Endodermal cell (in vitro differentiated cells): ENCODE measurements at regions not wholly inside any gene's neighbourhood (a gene's known extent, or its start where the extent isn't known, plus 50 kb on each side); places are given as distances from the start of the nearest gene placed in this dataset.

ENCODE experiments used
- DNase-seq: peaks from one replicate; pipeline ENCODE4 v3.0.0-alpha.2; 2017
- H3K27ac ChIP-seq: 2 replicates; pipeline ENCODE4 v1.5.1; 2013; ENCODE audit warnings: mild to moderate bottlenecking, low read depth, low read length, moderate library complexity
- H3K27me3 ChIP-seq: 2 replicates; pipeline ENCODE4 v1.6.1; 2013; ENCODE audit warnings: mild to moderate bottlenecking, low read length, moderate library complexity; ENCODE audit not compliant: insufficient read depth, control insufficient read depth, poor library complexity, severe bottlenecking
- H3K36me3 ChIP-seq: 2 replicates; pipeline ENCODE4 v1.7.0; 2013; ENCODE audit warnings: mild to moderate bottlenecking, low read length, moderate library complexity; ENCODE audit not compliant: control insufficient read depth, insufficient read depth
- H3K4me1 ChIP-seq: one replicate; pipeline ENCODE4 v1.7.0; 2013; ENCODE audit warnings: low read length; ENCODE audit not compliant: control insufficient read depth, insufficient read depth
- H3K4me3 ChIP-seq: 2 replicates; pipeline ENCODE4 v1.5.1; 2013; ENCODE audit warnings: mild to moderate bottlenecking, low read length, moderate library complexity
- H3K9ac ChIP-seq: 2 replicates; pipeline ENCODE4 v1.6.1; 2013; ENCODE audit warnings: mild to moderate bottlenecking, low read length, moderate library complexity; ENCODE audit not compliant: poor library complexity, severe bottlenecking; ENCODE audit errors: extremely low read depth
- H3K9me3 ChIP-seq: 2 replicates; pipeline ENCODE4 v1.6.1; 2013; ENCODE audit warnings: mild to moderate bottlenecking, low read length, moderate library complexity; ENCODE audit not compliant: control insufficient read depth
- H3K27ac Mint-ChIP-seq: 2 replicates; pipeline ENCODE4 v1.8.0; 2020; ENCODE audit warnings: mixed read lengths
- H3K27me3 Mint-ChIP-seq: 2 replicates; pipeline ENCODE4 v1.8.0; 2021; ENCODE audit warnings: mild to moderate bottlenecking, mixed read lengths; ENCODE audit not compliant: insufficient read depth
- H3K36me3 Mint-ChIP-seq: 2 replicates; pipeline ENCODE4 v1.8.0; 2020; ENCODE audit warnings: low read depth, mixed read lengths
- H3K4me1 Mint-ChIP-seq: 2 replicates; pipeline ENCODE4 v1.8.0; 2020; ENCODE audit warnings: mixed read lengths
- H3K4me3 Mint-ChIP-seq: 2 replicates; pipeline ENCODE4 v1.8.0; 2020; ENCODE audit warnings: mild to moderate bottlenecking, moderate library complexity, mixed read lengths
- H3K9me3 Mint-ChIP-seq: 2 replicates; pipeline ENCODE4 v1.8.0; 2020; ENCODE audit warnings: mild to moderate bottlenecking, mixed read lengths
- CTCF ChIP-seq: fragments of 200-600 bp; sonication (generic); conservative IDR thresholded peaks from 2 replicates; pipeline ENCODE4 v1.5.0; 2021; ENCODE audit warnings: antibody characterized with exemption, mild to moderate bottlenecking
- WGBS, 2 experiments: methylation state at CpG; one replicate each; pipeline versions ENCODE4 v1.1.5 to v1.1.7; 2013; ENCODE audit warnings: missing lambda C conversion rate in 2 of 2, mixed read lengths in 1 of 2; ENCODE audit not compliant: insufficient coverage in 1 of 2, insufficient read length in 1 of 2; 5-methylcytosine and 5-hydroxymethylcytosine counted together

GRCh38 chr2:41000906-41001305 is 549.0 kb upstream of the SLC8A1 start:
- no peaks in the 10 kb centered on the region for H3K36me3 Mint-ChIP-seq

GRCh38 chr2:41004700-41005099 is 552.8 kb upstream of the SLC8A1 start:
- no peaks in the 10 kb centered on the region for H3K27me3 ChIP-seq
- H3K9me3 Mint-ChIP-seq: no peaks in the 10 kb centered on the region
- no peaks in the 10 kb centered on the region for H3K4me1 ChIP-seq
- H3K4me3 ChIP-seq: no peak overlapping the region
- no peaks in the 10 kb centered on the region for H3K9me3 ChIP-seq
- H3K4me1 Mint-ChIP-seq: peaks cover 11% of the 10 kb centered on the region
- H3K4me3 Mint-ChIP-seq: no peak overlapping the region
- H3K27ac ChIP-seq: no peak overlapping the region
- WGBS, 2 experiments: 98 to 100% methylated on average over 2 of the region's 2 CpGs
- no peaks in the 10 kb centered on the region for H3K27me3 Mint-ChIP-seq
- no peak for DNase-seq
- no peaks in the 10 kb centered on the region for H3K36me3 Mint-ChIP-seq
- no peak overlapping the region for H3K9ac ChIP-seq
- TF ChIP-seq CTCF: no peak
- no peak overlapping the region for H3K27ac Mint-ChIP-seq
- H3K36me3 ChIP-seq: no peaks in the 10 kb centered on the region

More at GRCh38 chr2:41000906-41001305, 549.0 kb upstream of the SLC8A1 start:
- DNase-seq: no peak
- Histone ChIP-seq H3K9me3 (no peaks in the 10 kb centered on the region), H3K27ac (peak overlapping the region; percentile 70), H3K36me3 (no peaks in the 10 kb centered on the region), H3K27me3 (no peaks in the 10 kb centered on the region), H3K9ac (no peak overlapping the region), H3K4me1 (no peaks in the 10 kb centered on the region), H3K4me3 (no peak overlapping the region)
- no peak for TF ChIP-seq CTCF
- H3K4me3 Mint-ChIP-seq: no peak overlapping the region
- peaks cover 11% of the 10 kb centered on the region for H3K4me1 Mint-ChIP-seq
- WGBS, 2 experiments: 40 to 80% methylated on average over 1 to 2 of the region's 2 CpGs
- no peak overlapping the region for H3K27ac Mint-ChIP-seq
- H3K9me3 Mint-ChIP-seq: no peaks in the 10 kb centered on the region
- no peaks in the 10 kb centered on the region for H3K27me3 Mint-ChIP-seq

GRCh38 chr2:41020358-41020757 is 568.5 kb upstream of the SLC8A1 start:
- no peaks in the 10 kb centered on the region for H3K9me3 ChIP-seq
- no peak for DNase-seq
- H3K9ac ChIP-seq: no peak overlapping the region
- WGBS, 2 experiments: no CpG with 5 or more reads among the region's 1 CpG
- no peaks in the 10 kb centered on the region for H3K27me3 ChIP-seq
- no peak overlapping the region for H3K4me3 ChIP-seq
- no peak for TF ChIP-seq CTCF
- H3K27ac ChIP-seq: no peak overlapping the region
- no peaks in the 10 kb centered on the region for H3K27me3 Mint-ChIP-seq
- no peaks in the 10 kb centered on the region for H3K4me1 ChIP-seq
- no peaks in the 10 kb centered on the region for H3K36me3 Mint-ChIP-seq
- H3K27ac Mint-ChIP-seq: no peak overlapping the region
- H3K4me3 Mint-ChIP-seq: no peak overlapping the region
- no peaks in the 10 kb centered on the region for H3K4me1 Mint-ChIP-seq
- H3K9me3 Mint-ChIP-seq: no peaks in the 10 kb centered on the region
- no peaks in the 10 kb centered on the region for H3K36me3 ChIP-seq
